GM13976 (cell line): ENCODE measurements at regions not wholly inside any gene's neighbourhood (a gene's known extent, or its start where the extent isn't known, plus 50 kb on each side); places are given as distances from the start of the nearest gene placed in this dataset.

Experiments used
- DNase-seq: peaks from one replicate; pipeline ENCODE4 v3.0.0; 2012; ENCODE audit warnings: low spot score
- CTCF ChIP-seq: IDR thresholded peaks from 2 replicates; pipeline ENCODE4 v1.5.1; 2012; ENCODE audit warnings: borderline replicate concordance, mild to moderate bottlenecking; ENCODE audit not compliant: insufficient read depth; ENCODE audit errors: extremely low read depth, missing control alignments, control extremely low read depth
- in situ Hi-C: fragments of 300-500 bp; cut with MboI; formaldehyde crosslinking; loops from one replicate; pipeline ENCODE4 v1.12.0; 2022; ENCODE audit warnings: low sequenced_read_pairs, mixed read lengths, inconsistent platforms; ENCODE audit not compliant: unreplicated experiment

GRCh38 chr13:79684371-79684770 lies 203.4 kb downstream of the NDFIP2 start:
- in situ Hi-C loops = loop anchor here (25.0 kb wide), 1 partner anchor 678 kb away; no protein-coding TSS in a partner anchor
- no peak for DNase-seq
- TF ChIP-seq CTCF = no peak

GRCh38 chr13:79682164-79682563 lies 201.2 kb downstream of the NDFIP2 start:
- DNase-seq = no peak
- in situ Hi-C loops = loop anchor here (25.0 kb wide), 1 partner anchor 680 kb away; no protein-coding TSS in a partner anchor
- no peak for TF ChIP-seq CTCF

- no peak for TF ChIP-seq CTCF
- DNase-seq = no peak
- in situ Hi-C loops = loop anchor here (25.0 kb wide), 1 partner anchor 681 kb away; no protein-coding TSS in a partner anchor
Measured at GRCh38 chr13:79681069-79681468, 200.1 kb downstream of the NDFIP2 start.

- DNase-seq = no peak
- TF ChIP-seq CTCF = no peak
- in situ Hi-C loops = loop anchor here (25.0 kb wide), 1 partner anchor 682 kb away; no protein-coding TSS in a partner anchor
Measured at GRCh38 chr13:79680485-79680884, 199.5 kb downstream of the NDFIP2 start.

GRCh38 chr13:79679334-79679733 lies 198.4 kb downstream of the NDFIP2 start:
- TF ChIP-seq CTCF = peak; percentile 78
- peak; percentile 16 for DNase-seq
- in situ Hi-C loops = loop anchor here (25.0 kb wide), 1 partner anchor 683 kb away; no protein-coding TSS in a partner anchor

GRCh38 chr13:79678100-79678499 lies 197.1 kb downstream of the NDFIP2 start:
- TF ChIP-seq CTCF = no peak
- in situ Hi-C loops = loop anchor here (25.0 kb wide), 1 partner anchor 684 kb away; no protein-coding TSS in a partner anchor
- no peak for DNase-seq

GRCh38 chr13:79675931-79676660 lies 195.1 kb downstream of the NDFIP2 start:
- no peak for DNase-seq
- in situ Hi-C loops = loop anchor here (25.0 kb wide), 1 partner anchor 686 kb away; no protein-coding TSS in a partner anchor
- TF ChIP-seq CTCF = no peak
